CD4-positive, CD25-positive, alpha-beta regulatory T cell (primary cell): ENCODE measurements at regions not wholly inside any gene's neighbourhood (a gene's known extent, or its start where the extent isn't known, plus 50 kb on each side); places are given as distances from the start of the nearest gene placed in this dataset.

Experiments used
- ATAC-seq, 2 donors: fragments of 150-1000 bp; cut with Tn5 transposase; one replicate each; pipeline ENCODE4 v1.10.0; 2021; ENCODE audit warnings: low read depth in 2 of 2, moderate number of reproducible peaks in 2 of 2, moderate library complexity in 1 of 2
- DNase-seq, 3 donors: peaks; one replicate each; pipeline versions ENCODE4 v3.0.0 to v3.0.0-alpha.2; 2012 to 2022; ENCODE audit warnings: mixed read lengths in 1 of 3
- H3K27ac ChIP-seq: one replicate; pipeline ENCODE4 v1.7.0; 2013; ENCODE audit warnings: mild to moderate bottlenecking, low read length; ENCODE audit not compliant: insufficient read depth, poor library complexity, severe bottlenecking
- H3K27me3 ChIP-seq: one replicate; pipeline ENCODE4 v1.7.0; 2013; ENCODE audit warnings: low read length; ENCODE audit not compliant: control insufficient read depth, insufficient read depth
- H3K36me3 ChIP-seq: one replicate; pipeline ENCODE4 v1.7.0; 2013; ENCODE audit warnings: mild to moderate bottlenecking, low read length, moderate library complexity; ENCODE audit not compliant: control insufficient read depth, insufficient read depth
- H3K4me1 ChIP-seq: 2 replicates; pipeline ENCODE4 v1.7.0; 2013; ENCODE audit warnings: mild to moderate bottlenecking, low read length; ENCODE audit not compliant: insufficient read depth, control insufficient read depth, poor library complexity, severe bottlenecking
- H3K4me3 ChIP-seq: one replicate; pipeline ENCODE4 v1.7.0; 2013; ENCODE audit warnings: low read depth, mild to moderate bottlenecking, low read length, moderate library complexity
- H3K9me3 ChIP-seq, 2 experiments: 1 replicate in 1 of 2; 2 replicates in 1 of 2; pipeline ENCODE4 v1.7.0; 2013; ENCODE audit warnings: low read length in 2 of 2, mild to moderate bottlenecking in 1 of 2, moderate library complexity in 1 of 2; ENCODE audit not compliant: control insufficient read depth in 2 of 2
- H3K27ac Mint-ChIP-seq, 3 donors: one replicate each; pipeline ENCODE4 v1.8.0; 2020 to 2022; ENCODE audit warnings: mild to moderate bottlenecking in 3 of 3, mixed read lengths in 3 of 3, moderate library complexity in 2 of 3
- H3K27me3 Mint-ChIP-seq: one replicate; pipeline ENCODE4 v1.8.0; 2022; ENCODE audit warnings: mild to moderate bottlenecking, mixed read lengths
- H3K36me3 Mint-ChIP-seq: one replicate; pipeline ENCODE4 v1.8.0; 2020; ENCODE audit warnings: mixed read lengths
- H3K4me1 Mint-ChIP-seq, 4 donors: one replicate each; pipeline ENCODE4 v1.8.0; 2020 to 2022; ENCODE audit warnings: mixed read lengths in 4 of 4, mild to moderate bottlenecking in 1 of 4
- H3K4me3 Mint-ChIP-seq, 4 donors: one replicate each; pipeline ENCODE4 v1.8.0; 2020 to 2022; ENCODE audit warnings: mild to moderate bottlenecking in 4 of 4, mixed read lengths in 4 of 4, moderate library complexity in 3 of 4
- H3K9me3 Mint-ChIP-seq, 7 donors: one replicate each; pipeline ENCODE4 v1.8.0; 2020 to 2022; ENCODE audit warnings: mixed read lengths in 7 of 7, mild to moderate bottlenecking in 3 of 7, moderate library complexity in 2 of 7

- no peak overlapping the region for H3K4me3 ChIP-seq
- H3K9me3 Mint-ChIP-seq = peaks cover 0 to 2% (median 0%) of the 10 kb centered on the region in 7 donors
- no peaks in the 10 kb centered on the region for H3K9me3 ChIP-seq
- no peaks in the 10 kb centered on the region for H3K4me1 Mint-ChIP-seq
- H3K27ac ChIP-seq = no peak overlapping the region
- no peak overlapping the region for H3K4me3 Mint-ChIP-seq
- H3K27me3 Mint-ChIP-seq = no peaks in the 10 kb centered on the region
- H3K27ac Mint-ChIP-seq = no peak overlapping the region
- H3K4me1 ChIP-seq = no peaks in the 10 kb centered on the region
- DNase-seq (no peak), ATAC-seq (no peak)
- H3K36me3 ChIP-seq = no peaks in the 10 kb centered on the region
- no peaks in the 10 kb centered on the region for H3K27me3 ChIP-seq
- no peaks in the 10 kb centered on the region for H3K36me3 Mint-ChIP-seq
These were observed 242.6 kb upstream of the IRS2 start for GRCh38 chr13:110028838-110029621.

GRCh38 chr13:110028311-110028710 is 241.9 kb upstream of the IRS2 start:
- Mint-ChIP-seq H3K4me1 (no peaks in the 10 kb centered on the region), H3K36me3 (no peaks in the 10 kb centered on the region), H3K27me3 (no peaks in the 10 kb centered on the region), H3K4me3 (no peak overlapping the region), H3K27ac (no peak overlapping the region), H3K9me3 (peaks cover 0 to 2% (median 0%) of the 10 kb centered on the region in 7 donors)
- no peaks in the 10 kb centered on the region for H3K27me3 ChIP-seq
- no peaks in the 10 kb centered on the region for H3K4me1 ChIP-seq
- H3K4me3 ChIP-seq = no peak overlapping the region
- DNase-seq (no peak), ATAC-seq (no peak)
- H3K9me3 ChIP-seq = no peaks in the 10 kb centered on the region
- no peak overlapping the region for H3K27ac ChIP-seq
- H3K36me3 ChIP-seq = no peaks in the 10 kb centered on the region

GRCh38 chr13:110027470-110028240 is 241.3 kb upstream of the IRS2 start:
- no peaks in the 10 kb centered on the region for H3K27me3 Mint-ChIP-seq

GRCh38 chr13:110024645-110024980 is 238.2 kb upstream of the IRS2 start:
- ATAC-seq = no peak
- Histone ChIP-seq H3K4me1 (no peaks in the 10 kb centered on the region), H3K27ac (no peak overlapping the region), H3K9me3 (no peaks in the 10 kb centered on the region), H3K36me3 (no peaks in the 10 kb centered on the region), H3K4me3 (no peak overlapping the region), H3K27me3 (no peaks in the 10 kb centered on the region)
- Mint-ChIP-seq H3K36me3 (no peaks in the 10 kb centered on the region), H3K27me3 (no peaks in the 10 kb centered on the region), H3K9me3 (peaks cover 0 to 5% (median 0%) of the 10 kb centered on the region in 7 donors), H3K4me1 (no peaks in the 10 kb centered on the region), H3K4me3 (no peak overlapping the region), H3K27ac (no peak overlapping the region)
- no peak for DNase-seq

More at GRCh38 chr13:110027470-110028240, 241.3 kb upstream of the IRS2 start:
- Histone ChIP-seq H3K4me3 (no peak overlapping the region), H3K27me3 (no peaks in the 10 kb centered on the region), H3K4me1 (no peaks in the 10 kb centered on the region), H3K27ac (no peak overlapping the region), H3K36me3 (no peaks in the 10 kb centered on the region), H3K9me3 (no peaks in the 10 kb centered on the region)
- H3K36me3 Mint-ChIP-seq = no peaks in the 10 kb centered on the region
- peaks cover 0 to 2% (median 0%) of the 10 kb centered on the region in 7 donors for H3K9me3 Mint-ChIP-seq
- ATAC-seq (no peak), DNase-seq (no peak)
- no peaks in the 10 kb centered on the region for H3K4me1 Mint-ChIP-seq
- H3K4me3 Mint-ChIP-seq = peak overlapping the region in 1 of 4 donors; percentile 27
- H3K27ac Mint-ChIP-seq = no peak overlapping the region

- Histone ChIP-seq H3K9me3 (no peaks in the 10 kb centered on the region), H3K27me3 (no peaks in the 10 kb centered on the region), H3K4me3 (no peak overlapping the region), H3K36me3 (no peaks in the 10 kb centered on the region), H3K27ac (no peak overlapping the region), H3K4me1 (no peaks in the 10 kb centered on the region)
- Mint-ChIP-seq H3K4me3 (no peak overlapping the region), H3K9me3 (peaks cover 0 to 5% (median 0%) of the 10 kb centered on the region in 7 donors), H3K4me1 (no peaks in the 10 kb centered on the region), H3K27ac (no peak overlapping the region), H3K27me3 (no peaks in the 10 kb centered on the region), H3K36me3 (no peaks in the 10 kb centered on the region)
- ATAC-seq (no peak), DNase-seq (no peak)
These were observed 237.6 kb upstream of the IRS2 start for GRCh38 chr13:110023729-110024644.

- no peak overlapping the region for H3K27ac Mint-ChIP-seq
- no peaks in the 10 kb centered on the region for H3K9me3 ChIP-seq
- ATAC-seq = no peak
- DNase-seq = no peak
- H3K4me1 ChIP-seq = no peaks in the 10 kb centered on the region
- H3K36me3 Mint-ChIP-seq = no peaks in the 10 kb centered on the region
- H3K9me3 Mint-ChIP-seq = peaks cover 0 to 6% (median 0%) of the 10 kb centered on the region in 7 donors
- H3K36me3 ChIP-seq = no peaks in the 10 kb centered on the region
- no peak overlapping the region for H3K27ac ChIP-seq
- no peaks in the 10 kb centered on the region for H3K27me3 ChIP-seq
- no peak overlapping the region for H3K4me3 ChIP-seq
- no peaks in the 10 kb centered on the region for H3K4me1 Mint-ChIP-seq
- no peak overlapping the region for H3K4me3 Mint-ChIP-seq
- H3K27me3 Mint-ChIP-seq = no peaks in the 10 kb centered on the region
These were observed 231.6 kb upstream of the IRS2 start for GRCh38 chr13:110018009-110018408.

- Histone ChIP-seq H3K27ac (no peak overlapping the region), H3K9me3 (no peaks in the 10 kb centered on the region), H3K36me3 (no peaks in the 10 kb centered on the region), H3K27me3 (no peaks in the 10 kb centered on the region), H3K4me1 (no peaks in the 10 kb centered on the region), H3K4me3 (no peak overlapping the region)
- Mint-ChIP-seq H3K9me3 (peaks cover 0 to 6% (median 0%) of the 10 kb centered on the region in 7 donors), H3K27ac (no peak overlapping the region), H3K27me3 (no peaks in the 10 kb centered on the region), H3K4me1 (no peaks in the 10 kb centered on the region), H3K36me3 (no peaks in the 10 kb centered on the region), H3K4me3 (no peak overlapping the region)
- ATAC-seq (no peak), DNase-seq (no peak)
These were observed 231.0 kb upstream of the IRS2 start for GRCh38 chr13:110017379-110017778.
